Fibroblast of lung (primary cell): ENCODE measurements at regions not wholly inside any gene's neighbourhood (a gene's known extent, or its start where the extent isn't known, plus 50 kb on each side); places are given as distances from the start of the nearest gene placed in this dataset.

Experiments
- CTCF ChIP-seq, 2 donors: IDR thresholded peaks in 1 of 2; conservative IDR thresholded peaks in 1 of 2; 1 replicate in 1 of 2; 2 replicates in 1 of 2; pipeline ENCODE4 v1.5.1; 2011 to 2012; ENCODE audit warnings: low read length in 2 of 2, control low read depth in 1 of 2, inconsistent platforms in 1 of 2, low read depth in 1 of 2, mild to moderate bottlenecking in 1 of 2
- EZH2 ChIP-seq: IDR thresholded peaks from 2 replicates; pipeline ENCODE4 v1.5.1; 2012; ENCODE audit warnings: low read length, control low read depth, mild to moderate bottlenecking; ENCODE audit errors: missing control alignments

DNA sequence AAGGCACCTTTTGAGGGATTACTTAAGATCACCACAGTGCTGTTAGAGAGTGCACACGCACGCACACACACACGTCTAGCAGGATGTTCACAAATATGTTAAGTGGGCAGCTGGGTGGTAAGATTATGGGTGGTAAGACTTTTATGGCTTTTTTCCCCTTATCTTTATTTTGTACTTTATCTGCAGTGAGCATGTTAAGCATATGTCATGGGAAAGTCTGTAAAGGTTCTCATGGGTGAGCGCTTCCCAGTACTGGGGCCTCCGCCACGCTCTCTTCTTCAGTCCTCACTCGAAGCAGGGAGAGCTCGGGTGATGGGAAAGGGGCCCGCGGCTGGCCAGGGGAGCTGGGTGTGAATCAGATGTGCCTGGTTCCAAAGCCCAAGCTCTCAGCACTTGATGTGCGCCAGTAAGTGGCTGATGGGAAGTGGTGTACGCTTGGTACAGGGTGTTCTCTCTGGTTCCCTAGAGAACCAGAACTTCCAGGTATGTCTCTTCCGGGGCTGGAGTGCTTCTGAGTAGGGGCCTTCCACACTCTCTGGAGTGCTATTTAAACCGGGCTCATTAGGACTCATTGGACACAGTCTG lies 83.9 kb upstream of the YWHAQ start:
- TF ChIP-seq CTCF (conservative IDR thresholded peaks at IDR 0.05 in 1 of 2, IDR thresholded peaks at IDR 0.05 in 1 of 2; ENCODE audit: low read depth in 1 of 2, low read length in 2 of 2) (no peak), EZH2 (no peak)
